HG02610 (cell line): ENCODE measurements at regions not wholly inside any gene's neighbourhood (a gene's known extent, or its start where the extent isn't known, plus 50 kb on each side); places are given as distances from the start of the nearest gene placed in this dataset.
"Not testable (repeated sequence)": the region's sequence is repeated elsewhere in the genome, so short reads cannot be mapped to it uniquely, and the experiment has no call there.

Experiments
- ATAC-seq: cut with Tn5 transposase; IDR thresholded peaks from one replicate; pipeline ENCODE4 v1.9.1; 2021; ENCODE audit warnings: mild to moderate bottlenecking, moderate library complexity; ENCODE audit not compliant: unreplicated experiment

GRCh38 chr22:22345781-22346180 lies 101.2 kb downstream of the VPREB1 start:
- no peak for ATAC-seq

DNA sequence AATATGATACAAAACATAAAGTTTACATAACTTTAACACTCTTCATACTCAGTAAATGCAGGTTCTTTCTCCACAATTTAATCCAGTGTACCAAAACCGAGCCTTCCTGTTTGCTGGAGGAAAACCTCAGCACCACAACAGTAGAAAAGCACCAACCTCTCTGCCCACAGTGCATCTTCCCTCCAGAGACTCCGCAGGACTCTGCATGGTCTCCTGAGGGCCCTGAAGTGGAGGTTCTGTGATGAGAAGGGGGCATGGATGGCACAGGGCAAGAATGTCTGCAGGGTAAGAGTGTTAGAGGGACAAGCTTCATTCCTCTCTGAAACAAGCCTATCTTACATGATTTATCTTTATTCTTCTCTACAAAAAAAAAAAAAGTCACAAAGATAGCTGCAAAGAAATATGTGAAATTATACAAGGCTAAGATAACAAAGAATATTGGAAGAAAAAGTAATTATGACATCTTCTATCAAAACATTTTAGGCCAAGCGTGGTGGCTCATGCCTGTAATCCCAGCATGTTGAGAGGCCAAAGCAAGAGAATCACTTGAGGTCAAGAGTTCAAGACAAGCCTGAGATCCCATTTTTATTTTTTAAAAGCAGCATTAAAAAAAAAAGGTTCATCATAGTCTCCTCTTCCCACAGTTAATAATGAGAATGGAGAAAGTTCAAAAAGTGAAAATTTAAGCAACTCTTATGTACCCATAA lies 102.0 kb downstream of the VPREB1 start:
- ATAC-seq = no peak

DNA sequence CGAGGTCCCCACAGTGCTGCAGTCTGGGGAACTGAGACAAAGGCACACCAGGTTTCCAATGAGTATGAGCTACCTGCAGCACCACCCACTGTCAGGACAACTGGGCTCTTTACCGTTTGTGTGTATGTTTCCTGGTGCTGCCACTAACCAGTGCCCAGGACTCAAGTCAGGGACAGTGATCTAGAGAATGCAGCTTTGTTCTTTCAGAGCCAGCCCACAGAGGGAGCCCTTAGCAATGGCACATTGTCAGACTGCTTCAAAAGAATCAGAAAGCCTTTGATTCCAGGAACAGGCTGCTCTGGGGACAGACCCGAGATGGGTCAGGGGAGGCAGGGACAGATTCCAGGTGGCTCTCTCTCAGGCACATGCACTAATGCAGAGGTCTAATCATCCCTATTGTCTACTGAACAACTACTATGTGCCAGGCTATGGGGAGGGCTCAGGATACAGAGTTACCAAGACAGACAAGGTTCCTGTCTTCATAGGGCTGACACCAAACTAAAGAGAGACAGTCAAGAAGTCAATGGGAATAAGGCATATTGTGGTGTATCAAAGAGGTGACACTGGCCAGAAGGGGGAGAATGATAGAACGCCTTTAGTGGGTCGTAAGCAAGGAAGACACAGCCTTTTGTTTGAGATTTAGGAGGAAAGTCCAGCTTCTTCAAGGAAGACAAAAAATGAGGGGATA lies 103.7 kb downstream of the VPREB1 start:
- no peak for ATAC-seq

DNA sequence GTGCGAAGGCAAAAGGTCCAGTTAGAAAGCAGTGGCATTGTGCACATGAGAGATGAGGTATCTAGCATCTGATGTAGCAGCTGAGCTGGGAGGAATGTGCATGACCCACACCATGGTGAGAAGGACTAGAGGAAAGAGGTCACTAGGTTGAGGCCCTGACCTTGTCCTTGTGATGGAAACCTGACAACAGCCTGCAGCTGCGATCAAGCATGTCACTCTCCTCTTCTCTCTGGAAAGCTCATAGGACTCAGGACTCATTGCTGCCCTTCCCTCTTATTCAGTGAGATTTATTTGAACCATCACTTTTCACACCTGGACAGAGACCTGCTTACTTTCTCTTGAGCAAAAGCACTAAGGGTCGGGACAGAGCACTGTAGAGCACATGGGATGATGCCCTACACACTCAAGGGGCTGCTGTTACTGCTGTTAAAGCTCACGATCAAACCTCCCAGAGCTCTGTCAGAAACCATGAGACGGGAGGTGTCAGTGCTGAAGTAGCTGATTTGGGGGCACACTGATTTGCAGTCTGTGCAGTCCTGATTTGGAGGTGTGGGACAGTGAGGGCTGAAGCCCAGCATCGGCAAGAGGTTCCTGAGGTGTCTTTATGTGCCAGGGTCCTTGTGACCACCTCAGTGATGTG lies 104.3 kb downstream of the VPREB1 start:
- no peak for ATAC-seq

DNA sequence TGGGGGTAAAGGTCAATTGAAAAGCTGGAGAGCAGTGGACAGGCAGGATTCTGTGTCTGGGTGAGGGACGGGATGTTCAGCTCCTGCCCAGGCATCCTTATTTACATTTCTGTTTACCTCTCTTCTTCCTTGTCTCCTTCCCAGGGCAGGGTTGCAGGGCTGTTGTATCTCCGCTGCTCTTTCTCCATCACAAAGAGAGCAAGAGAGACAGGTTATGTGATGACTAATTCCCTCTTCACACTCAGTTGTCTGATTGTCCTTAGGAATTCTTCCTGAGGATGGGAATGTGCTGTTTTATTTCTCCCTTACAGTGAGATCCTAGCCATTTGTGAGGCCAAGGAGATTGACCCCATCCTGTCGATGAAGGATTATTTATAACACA lies 104.9 kb downstream of the VPREB1 start:
- ATAC-seq = no peak

DNA sequence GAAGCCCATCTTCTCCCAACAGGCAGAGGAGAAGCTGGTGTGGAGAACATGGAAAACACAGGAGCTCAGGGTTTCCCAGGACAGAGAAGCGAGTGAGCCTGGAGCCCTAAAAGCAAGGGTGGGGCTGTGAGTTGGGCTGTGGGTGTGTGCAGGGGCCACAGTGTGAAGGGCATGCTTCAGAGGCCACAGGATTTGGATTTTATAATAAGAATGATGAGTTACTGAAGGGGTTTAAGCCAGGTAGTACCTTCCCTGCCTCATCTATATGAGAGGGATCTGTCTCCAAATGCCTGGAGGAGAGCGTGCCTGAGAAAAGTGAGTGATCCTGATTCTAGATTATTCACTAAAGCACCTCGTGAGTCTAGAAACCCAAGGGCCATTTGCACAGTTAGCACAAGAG lies 106.8 kb downstream of the VPREB1 start:
- no peak for ATAC-seq

- ATAC-seq = no peak
Measured at GRCh38 chr22:22352371-22352999, 107.9 kb downstream of the VPREB1 start.

DNA sequence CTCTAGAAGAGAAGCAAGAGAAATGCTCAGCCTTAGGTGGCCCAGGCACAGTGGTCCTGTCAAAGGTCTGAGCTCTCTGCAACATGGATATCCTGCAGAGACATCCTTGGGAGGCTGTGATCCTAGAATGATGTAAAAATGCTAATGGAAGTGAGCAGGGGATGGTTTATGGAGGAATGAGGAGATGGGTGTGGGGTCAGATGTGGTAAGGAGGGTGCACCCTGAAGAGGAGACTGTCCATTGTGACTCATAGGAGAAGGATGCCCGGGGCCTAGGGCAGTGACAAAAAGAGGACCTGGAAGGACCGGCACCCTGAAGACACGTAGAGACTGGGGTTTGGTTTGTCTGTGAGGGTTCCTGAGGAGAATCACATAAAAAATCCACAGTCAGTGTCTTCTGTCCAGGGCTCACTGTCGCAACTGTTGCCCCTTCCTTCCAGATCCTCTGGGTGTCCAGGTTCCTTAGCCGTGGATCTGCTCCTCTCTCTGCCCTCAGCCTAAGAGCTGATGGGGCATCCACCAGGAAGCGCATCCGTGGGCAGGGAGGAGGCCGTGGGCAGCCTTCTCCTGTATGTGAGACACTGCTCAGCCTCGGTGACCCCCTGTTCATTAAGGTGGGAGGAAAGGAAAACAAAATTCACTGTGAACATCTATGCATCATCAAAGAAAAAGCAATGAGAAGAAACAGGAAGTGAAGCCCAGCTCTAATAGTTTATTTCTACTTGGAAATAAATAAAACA lies 110.7 kb downstream of the VPREB1 start:
- ATAC-seq = no peak

DNA sequence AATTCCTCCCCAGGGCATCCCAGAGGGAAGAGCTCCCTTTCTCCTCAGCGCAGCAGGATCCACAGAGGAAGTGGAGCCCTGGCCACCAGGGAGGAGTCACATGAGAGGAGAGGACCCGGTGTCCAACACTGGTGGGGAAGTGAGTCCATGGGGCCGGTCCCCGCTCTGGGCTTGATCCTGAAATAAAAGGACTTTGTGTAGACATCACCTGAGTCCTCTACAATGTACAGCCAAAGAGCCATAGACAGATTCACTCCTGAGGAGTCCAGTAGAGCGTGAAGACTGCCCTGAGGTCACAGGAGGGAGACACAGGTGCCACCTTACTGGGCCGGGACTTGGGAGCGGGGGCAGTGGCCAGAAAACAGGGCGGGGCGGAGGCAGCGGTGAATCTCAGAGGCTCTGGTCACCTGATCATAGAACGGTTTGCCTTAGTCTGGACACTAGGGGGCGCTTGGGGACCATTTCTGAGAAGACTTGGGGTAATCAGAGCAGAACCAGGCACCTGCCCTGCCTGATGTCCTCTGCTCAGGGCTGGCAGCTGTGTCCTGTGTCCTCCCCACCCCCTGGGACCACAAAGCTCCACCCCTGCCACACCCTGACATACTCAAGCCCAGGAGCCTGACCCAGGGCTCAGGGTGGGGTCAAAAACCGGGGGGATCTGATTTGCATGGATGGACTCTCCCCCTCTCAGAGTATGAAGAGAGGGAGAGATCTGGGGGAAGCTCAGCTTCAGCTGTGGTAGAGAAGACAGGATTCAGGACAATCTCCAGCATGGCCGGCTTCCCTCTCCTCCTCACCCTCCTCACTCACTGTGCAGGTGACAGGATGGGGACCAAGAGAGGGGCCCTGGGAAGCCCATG lies 112.7 kb downstream of the VPREB1 start:
- ATAC-seq = peak; percentile 74

DNA sequence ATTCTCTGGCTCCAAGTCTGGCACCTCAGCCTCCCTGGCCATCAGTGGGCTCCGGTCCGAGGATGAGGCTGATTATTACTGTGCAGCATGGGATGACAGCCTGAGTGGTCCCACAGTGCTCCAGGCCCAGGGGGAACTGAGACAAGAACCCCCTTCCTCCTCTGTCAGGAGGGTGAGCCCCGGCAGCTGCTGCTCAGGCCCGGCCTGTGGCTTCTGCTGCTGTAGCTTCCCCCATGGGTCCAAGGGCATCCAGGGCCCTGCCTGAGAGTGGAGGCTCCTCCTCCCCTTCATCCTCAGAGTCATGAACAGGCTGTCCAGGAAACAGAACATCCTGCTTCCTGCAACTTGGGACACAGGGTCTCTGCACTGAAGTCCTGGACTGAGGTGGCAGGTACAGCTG lies 113.6 kb downstream of the VPREB1 start:
- ATAC-seq = no peak

DNA sequence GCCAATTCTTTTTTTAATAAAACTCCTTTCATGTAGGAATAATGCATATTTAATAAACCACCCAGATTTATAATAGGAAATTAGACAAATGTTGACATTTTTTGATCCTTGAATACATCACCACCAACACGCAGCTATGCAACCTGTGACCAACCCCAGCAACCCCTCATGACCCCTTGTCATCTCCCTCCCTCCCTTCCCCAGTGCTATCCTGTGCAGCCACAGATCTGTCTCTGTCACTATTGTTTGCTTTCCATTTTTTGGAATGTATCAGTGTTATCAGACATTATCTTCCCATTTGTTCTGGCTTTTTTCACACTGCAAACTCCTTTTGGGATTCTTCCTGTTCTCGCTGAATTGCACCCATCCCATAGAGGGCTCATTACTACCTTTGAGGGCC lies 114.1 kb downstream of the VPREB1 start:
- ATAC-seq = no peak

DNA sequence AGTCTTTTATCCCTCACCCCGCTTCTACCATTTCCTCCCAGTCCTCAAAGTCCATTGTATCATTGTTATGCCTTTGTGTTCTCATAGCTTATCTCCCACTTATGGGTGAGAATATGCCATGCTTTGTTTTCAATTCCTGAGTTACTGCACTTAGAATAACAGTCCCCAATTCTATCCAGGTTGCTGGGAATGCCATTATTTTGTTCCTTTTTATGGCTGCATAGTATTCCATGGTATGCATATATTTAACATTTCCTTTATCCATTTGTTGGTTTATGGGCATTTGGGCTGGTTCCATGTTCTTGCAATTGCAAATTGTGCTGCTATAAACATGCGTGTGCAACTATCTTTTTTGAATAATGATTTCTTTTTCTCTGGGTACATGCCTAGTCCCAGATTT lies 114.9 kb downstream of the VPREB1 start:
- ATAC-seq = no peak

DNA sequence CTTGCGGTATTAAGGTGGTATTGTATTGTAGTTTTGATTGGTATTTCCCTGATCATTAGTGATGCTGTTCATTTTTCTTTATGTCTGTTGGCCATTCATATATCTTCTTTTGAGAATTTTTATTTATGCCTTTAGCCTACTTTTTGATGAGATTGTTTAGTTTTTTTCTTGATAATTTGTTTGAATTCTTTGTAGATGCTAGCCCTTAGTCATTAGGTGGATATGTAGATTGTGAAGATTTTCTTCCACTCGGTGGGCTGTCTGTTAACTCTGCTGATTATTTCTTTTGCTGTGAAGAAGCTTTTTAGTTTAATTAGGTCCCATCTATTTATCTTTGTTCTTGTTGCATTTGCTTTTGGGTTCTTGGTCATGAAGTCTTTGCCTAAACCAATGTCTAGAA lies 115.4 kb downstream of the VPREB1 start:
- ATAC-seq = no peak

- ATAC-seq = no peak
Measured at GRCh38 chr22:22362311-22362710, 117.7 kb downstream of the VPREB1 start.

DNA sequence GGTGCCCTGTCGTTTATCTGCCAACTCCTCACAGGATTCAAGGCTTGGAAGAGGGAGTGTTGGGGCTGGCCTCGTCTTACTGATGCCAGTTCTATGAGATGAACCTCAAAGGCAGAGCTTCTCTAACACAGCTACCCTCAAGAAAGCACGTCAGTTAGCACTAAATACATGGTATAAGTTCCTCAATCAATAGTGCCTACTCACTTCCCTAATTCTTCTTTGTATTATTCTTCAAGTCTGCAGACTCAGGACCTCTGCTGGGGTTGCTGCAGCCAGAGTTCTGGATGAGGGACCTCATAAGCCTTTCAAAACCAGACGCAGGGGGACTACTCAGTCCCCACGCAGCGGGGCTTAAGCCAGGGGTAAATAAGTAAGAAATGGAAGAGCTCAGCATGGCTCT lies 118.3 kb downstream of the VPREB1 start:
- no peak for ATAC-seq

DNA sequence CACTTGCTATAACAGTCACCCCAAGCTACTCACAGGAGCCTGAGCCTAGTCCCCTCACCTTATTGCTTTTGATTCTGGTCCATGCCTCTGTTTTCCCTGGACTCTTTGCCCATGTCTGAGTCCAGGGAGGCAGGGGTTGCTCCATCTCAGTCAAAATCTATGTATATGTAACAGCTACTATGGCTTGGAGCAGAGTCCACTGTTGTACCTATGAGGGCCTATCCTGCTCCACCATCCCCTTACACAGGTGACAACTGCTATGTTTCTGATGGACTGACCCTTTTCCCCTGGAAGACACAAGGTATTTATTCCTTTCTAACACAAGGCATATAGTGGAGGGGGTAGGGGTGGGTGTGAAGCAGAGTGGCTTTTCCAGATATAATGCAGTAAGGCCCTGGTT lies 119.6 kb downstream of the VPREB1 start:
- ATAC-seq = no peak

DNA sequence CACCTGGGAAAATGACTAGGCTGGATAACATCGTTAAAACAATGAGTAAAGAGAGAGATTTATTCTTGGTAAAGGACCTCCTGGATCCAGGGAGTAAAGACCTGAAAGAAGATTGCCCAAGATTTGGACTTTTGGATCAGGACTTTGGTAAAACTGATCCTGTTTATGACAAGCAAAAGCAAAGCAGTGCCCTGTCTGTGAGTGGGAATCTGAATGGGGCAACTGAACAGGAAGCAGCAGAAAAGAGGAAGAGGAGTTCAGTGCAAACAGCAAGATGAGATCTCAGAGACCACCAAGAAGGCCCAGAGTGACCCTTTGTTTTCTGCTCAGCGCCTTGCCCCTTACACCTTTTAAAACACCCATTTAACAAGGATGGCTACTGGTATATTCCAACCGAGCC lies 122.0 kb downstream of the VPREB1 start:
- no peak for ATAC-seq

GRCh38 chr22:22368516-22368915 lies 123.9 kb downstream of the VPREB1 start:
- ATAC-seq = no peak

GRCh38 chr22:22369219-22369963 lies 124.8 kb downstream of the VPREB1 start:
- ATAC-seq = not testable (repeated sequence)

DNA sequence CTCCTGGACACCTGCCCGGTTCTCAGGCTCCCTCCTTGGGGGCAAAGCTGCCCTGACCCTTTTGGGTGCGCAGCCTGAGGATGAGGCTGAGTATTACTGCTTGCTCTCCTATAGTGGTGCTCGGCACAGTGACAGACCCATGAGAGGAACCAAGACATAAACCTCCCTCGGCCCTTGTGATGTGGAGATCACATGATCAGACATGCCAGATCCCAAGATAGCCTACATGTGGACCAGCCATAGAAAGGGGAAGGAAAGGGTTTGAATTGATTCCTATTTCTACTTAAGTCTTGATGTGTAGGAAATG lies 125.3 kb downstream of the VPREB1 start:
- no peak for ATAC-seq
